Activated T-helper 1 cell treated with Interleukin-2 at 50 U/mL for 16 hours (primary cell): ENCODE measurements at regions not wholly inside any gene's neighbourhood (a gene's known extent, or its start where the extent isn't known, plus 50 kb on each side); places are given as distances from the start of the nearest gene placed in this dataset.

Experiments
- DNase-seq: peaks from one replicate; pipeline ENCODE4 v3.0.0-alpha.2; 2020; ENCODE audit warnings: low read depth

- DNase-seq, result no peak
Observed at GRCh38 chr5:117218789-117219188, 644.2 kb upstream of the SEMA6A start.

DNA sequence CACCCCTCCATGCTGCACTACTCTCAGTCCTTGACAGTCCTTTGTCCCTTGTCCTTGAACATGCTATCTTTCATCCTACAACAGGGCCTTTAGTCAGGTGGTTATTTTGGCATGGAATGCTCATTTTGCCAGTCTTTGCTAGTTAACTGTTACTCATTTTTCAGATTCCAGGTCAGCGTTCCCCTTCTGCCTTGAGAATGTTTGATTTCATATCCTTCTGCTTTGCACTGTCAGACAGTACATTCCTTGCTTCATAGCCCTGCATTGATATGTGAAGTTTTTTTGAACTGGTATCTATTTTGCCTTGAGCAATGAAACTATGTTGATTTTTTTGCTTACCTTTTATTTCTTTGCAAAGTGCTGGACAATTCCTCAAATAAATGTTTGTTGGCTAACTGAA is 638.2 kb upstream of the SEMA6A start:
- no peak for DNase-seq

- no peak for DNase-seq
Observed at GRCh38 chr5:117210796-117211195, 636.2 kb upstream of the SEMA6A start.

DNA sequence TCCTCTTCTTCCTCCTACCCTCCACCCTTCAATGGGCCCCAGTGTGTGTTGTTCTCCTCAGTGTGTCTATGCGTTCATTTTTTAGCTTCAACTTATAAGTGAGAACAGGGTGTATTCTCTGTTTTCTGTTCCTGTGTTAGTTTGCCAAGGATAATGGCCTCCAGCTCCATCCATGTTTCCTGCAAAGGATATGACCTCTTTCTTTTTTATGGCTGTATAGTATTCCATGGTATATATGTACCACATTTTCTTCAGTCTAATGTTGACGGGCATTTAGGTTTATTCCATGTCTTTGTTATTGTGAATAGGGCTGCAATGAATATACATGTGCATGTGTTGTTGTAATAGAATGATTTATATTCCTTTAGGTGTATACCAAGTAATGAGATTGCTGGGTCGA is 634.9 kb upstream of the SEMA6A start:
- no peak for DNase-seq

DNA sequence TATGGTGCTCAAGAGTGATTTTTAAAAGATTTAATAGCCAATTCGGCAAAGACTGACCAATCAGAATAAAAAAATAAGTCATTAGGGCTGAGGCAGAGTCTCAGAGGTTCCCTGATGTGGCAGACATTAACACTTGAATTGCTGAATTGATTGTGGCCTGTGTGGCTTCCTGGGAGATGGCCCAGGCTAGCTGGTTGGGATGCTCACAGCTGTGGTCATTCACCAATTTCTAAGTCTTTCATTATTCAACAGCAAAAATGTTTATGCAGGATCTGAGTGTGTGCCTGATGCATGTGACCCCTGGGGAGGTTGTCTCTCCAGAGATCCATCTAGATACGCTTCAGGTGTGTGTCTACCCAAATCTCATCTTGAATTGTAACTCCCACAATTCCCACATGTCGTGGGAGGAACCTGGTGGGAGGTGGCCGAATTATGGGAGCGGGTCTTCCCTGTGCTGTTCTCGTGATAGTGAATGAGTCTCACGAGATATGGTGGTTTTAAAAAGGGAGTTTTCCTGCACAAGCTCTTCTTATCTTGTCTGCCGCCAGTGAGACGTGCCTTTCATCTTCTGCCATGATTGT is 632.6 kb upstream of the SEMA6A start:
- no peak for DNase-seq

- no peak for DNase-seq
Observed at GRCh38 chr5:117205894-117206293, 631.3 kb upstream of the SEMA6A start.

DNA sequence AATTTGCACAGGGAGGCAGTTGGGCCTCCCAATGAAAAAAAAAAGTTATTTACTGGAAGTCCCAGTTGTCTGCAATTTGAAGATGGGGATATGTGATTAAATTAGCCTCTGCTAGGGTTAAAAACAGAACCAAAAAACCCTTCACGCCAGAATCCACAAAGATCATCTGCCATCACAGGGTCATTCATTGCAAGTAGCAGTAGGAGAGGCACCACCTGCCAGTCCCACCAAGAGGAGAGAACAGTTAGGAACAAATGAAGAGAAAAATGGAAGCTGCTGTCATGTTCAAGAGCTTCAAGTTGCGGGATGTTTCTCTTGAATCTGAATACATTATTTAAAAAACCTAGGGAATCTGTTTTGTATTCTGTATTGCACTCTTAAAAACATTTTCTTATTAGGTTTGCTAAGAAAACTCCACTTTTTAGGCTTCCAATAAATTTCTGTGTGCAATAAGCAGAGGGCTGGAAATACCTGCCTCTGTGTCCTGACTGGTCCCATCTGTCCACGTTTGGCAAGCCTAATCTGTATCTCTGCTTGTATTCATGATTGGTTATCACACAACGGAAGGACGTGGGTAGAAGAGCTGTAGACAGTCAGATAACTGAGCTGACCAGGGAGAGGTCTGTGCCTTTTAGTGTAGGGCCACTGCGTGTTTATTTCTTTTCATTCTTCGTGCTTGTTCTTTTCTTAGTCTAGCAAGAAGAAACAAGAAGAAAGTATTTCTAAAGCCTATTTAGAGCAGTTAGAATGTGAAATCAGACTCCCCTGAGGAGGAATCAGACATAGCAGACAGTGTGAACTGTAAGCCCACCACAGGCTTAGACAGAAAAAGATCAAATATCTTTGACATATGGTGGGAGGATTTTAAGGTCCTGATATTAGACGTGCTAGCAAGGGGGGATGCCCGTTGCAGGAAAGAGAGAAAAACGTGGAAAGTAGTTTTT is 630.6 kb upstream of the SEMA6A start:
- DNase-seq, result no peak

- DNase-seq, result no peak
Observed at GRCh38 chr5:117204404-117204803, 629.8 kb upstream of the SEMA6A start.

DNA sequence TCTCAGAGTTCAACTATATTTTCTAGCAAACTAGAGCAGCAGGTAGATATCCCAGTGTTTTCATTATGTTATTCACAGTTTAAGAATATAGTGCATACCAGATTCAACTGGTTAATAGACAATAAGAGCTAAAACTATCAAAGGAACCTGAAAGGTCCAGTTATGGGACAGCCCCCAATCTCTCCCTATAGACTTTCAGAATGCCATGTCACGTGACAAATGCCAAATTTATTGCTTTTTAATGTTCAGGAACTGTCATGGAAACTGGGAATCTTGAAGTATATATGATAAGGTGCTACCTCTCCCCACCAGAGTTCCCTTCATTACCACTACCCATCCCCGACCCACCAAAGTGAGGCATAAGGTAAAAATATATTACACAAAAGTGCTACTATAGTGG is 629.0 kb upstream of the SEMA6A start:
- DNase-seq, result no peak

DNA sequence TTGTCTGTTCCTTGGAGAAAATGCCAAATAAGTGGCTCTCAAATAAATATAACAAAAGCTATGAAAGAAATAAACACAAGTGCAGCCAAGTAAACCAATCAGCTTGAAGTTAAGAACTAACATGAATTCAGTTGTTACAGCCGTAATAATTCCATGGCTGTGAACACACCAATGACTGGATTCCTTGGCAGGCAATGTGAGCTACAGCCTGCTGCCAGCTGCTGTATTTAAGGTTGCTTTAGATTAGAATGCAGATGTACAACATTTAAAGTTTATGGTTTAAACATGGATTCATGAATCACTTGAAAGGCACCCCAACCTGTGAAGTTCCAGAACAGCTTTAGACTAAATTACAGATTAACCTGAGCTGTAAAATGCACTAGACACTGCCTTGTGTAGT is 626.4 kb upstream of the SEMA6A start:
- DNase-seq, result no peak

GRCh38 chr5:117195076-117195475 is 620.5 kb upstream of the SEMA6A start:
- DNase-seq, result no peak

GRCh38 chr5:117191251-117191650 is 616.6 kb upstream of the SEMA6A start:
- DNase-seq, result no peak

DNA sequence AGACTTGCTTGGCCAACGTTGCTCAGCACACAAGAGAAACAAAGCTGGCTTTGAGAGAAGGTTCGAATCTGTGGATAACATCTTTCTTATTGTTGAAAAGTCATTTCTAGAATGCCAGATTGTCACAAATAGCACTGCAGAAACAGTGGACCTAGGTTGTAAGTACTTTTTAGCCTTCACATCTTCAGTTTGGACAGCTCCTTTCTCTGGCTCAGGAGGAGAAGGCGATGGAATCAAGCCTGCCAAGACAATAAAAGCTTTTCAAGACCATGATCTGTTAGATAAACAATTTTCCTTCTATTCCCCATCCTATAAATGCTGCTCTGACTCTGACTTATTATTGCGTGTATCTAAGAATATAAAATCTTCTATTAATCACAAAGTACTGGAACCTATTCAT is 615.2 kb upstream of the SEMA6A start:
- no peak for DNase-seq

DNA sequence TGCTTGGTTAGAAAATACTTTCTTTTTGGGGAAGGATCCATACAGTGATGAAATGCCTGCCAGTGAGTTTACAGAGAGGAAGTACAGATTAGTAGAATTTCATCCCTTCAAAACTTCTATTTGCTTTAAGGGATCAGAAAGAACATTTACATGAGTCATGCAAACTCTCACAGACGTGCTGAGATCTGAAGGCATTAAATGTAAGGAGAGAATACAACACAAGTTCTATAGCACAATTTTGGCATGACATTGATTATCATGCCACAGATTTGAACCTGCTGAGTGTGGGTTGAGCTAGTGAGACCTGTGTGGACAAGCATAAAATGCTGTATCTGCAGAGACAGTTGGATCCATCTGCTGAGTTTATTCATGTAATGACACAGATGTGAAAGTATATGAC is 613.6 kb upstream of the SEMA6A start:
- no peak for DNase-seq

- DNase-seq, result no peak
Observed at GRCh38 chr5:117186751-117187150, 612.1 kb upstream of the SEMA6A start.

DNA sequence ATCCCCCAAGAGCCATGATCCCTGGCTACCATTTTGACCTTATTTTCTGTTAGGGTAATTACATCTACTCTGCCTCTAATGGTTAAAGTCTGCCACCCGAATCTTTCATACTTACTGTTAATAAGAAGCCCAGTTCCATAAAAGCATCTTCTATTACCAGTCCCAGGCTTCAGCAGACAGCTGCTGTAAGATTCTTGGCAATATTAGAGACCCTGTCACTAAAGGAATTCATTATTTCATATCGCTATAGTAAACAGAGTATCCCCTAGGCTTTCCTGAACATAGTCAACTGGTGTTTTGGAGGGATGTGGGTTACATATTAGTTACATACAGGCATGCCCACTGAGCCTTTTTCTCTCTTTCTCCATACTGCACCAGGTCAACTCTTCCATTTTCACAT is 608.7 kb upstream of the SEMA6A start:
- DNase-seq, result no peak

DNA sequence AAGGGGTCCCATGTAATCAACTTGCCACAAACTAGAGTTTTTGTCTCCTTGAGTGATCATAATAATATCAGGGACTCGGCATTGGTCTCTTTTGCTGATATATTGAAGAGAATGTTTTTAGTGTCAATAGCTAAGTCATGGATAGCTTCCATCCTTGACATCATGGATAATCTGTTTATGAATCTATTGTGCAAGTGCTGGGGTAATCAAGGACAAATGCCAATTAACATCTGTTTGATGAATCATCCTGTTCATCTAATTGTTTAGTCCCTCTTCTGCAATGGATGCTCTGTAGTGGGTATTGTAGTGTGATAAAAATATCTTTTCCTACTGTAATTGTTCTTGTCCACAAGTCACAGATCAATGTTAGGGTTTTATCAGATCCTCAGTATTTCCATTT is 607.5 kb upstream of the SEMA6A start:
- no peak for DNase-seq

GRCh38 chr5:117177302-117177701 is 602.7 kb upstream of the SEMA6A start:
- DNase-seq, result no peak

DNA sequence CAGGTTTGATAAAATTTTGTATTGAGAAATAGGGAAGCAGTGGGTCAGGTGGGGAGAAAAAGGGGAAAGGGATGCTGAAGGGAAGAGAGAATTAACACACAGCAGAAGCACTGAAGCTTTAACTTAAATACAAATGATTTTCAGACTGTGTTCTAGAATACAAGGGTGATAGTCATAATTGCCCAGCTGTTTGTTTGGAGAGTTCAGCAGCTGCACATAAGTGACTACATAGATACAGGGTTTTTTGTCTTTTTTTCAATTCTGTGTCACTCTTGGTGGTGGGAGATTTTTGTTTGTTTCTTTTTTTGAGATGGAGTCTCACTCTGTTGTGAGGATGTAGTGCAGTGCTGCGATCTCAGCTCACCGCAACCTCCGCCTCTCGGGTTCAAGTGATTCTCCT is 590.4 kb upstream of the SEMA6A start:
- DNase-seq, result no peak

GRCh38 chr5:117161718-117162335 is 587.2 kb upstream of the SEMA6A start:
- no peak for DNase-seq

DNA sequence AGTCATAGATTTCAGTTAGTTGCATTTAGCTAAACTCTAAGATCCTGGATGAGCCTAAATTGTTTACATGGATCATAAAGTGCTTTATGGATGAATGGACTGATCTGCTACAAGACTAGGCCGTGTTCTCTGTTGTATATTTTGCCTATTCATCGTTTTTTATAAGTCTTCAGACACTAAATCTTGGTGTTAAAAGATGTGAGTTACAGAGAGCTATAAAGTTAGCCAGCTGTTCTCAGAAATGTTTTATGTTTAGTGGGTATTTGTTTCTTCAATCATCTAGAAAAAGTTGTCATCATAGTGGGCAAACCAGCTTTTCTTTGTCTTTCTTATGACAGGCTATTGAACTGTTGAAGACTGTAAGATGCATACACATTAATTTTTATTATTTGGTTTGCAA is 585.8 kb upstream of the SEMA6A start:
- no peak for DNase-seq

DNA sequence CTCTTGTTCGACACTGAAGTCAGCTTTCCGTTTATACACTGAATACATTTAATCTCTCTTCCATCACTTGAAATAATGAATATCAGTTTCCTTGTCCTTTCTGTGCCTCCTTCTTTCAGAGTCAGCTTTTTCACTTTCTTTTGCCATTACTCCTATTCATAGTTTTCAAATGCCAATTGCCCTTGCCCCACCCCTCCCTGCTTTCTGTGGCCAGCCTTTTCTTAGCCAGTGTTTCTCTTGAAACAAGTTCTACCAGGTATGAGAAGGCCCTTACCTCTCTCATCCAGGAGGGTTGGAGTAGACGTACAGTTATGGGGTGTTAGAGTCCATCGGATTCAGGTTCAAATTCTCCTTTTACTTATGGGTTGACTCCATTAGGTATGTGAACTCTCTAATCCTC is 574.7 kb upstream of the SEMA6A start:
- no peak for DNase-seq

DNA sequence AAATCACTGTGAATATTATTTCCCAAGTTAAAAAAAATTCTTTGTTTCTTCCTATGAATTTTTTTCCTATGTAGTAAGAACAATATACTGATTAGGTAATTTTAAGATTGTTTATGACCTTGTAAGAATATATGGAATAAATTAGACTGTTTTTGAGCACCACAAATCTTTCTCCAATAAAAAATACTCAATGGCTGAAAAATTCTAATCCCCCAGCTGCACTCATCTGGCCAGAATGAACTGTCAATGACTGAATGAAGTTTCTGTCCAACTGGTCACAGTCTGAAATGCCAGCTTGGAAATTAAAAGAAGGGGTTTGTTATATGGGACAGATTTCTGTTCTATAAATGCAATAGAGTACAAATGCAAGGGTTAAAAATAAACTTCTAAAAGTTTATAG is 569.5 kb upstream of the SEMA6A start:
- no peak for DNase-seq
